Duodenal mucosa (tissue), 2 donors: ENCODE measurements at regions not wholly inside any gene's neighbourhood (a gene's known extent, or its start where the extent isn't known, plus 50 kb on each side); places are given as distances from the start of the nearest gene placed in this dataset.

Experiments used
- H3K27ac ChIP-seq: one replicate; pipeline ENCODE4 v1.7.0; 2013; ENCODE audit warnings: low read depth, low read length
- H3K27me3 ChIP-seq, 2 donors: one replicate each; pipeline ENCODE4 v1.7.0; 2013; ENCODE audit warnings: low read length in 2 of 2, control low read depth in 1 of 2; ENCODE audit not compliant: insufficient read depth in 2 of 2, control insufficient read depth in 1 of 2
- H3K36me3 ChIP-seq, 2 donors: one replicate each; pipeline ENCODE4 v1.7.0; 2013; ENCODE audit warnings: low read length in 2 of 2, control low read depth in 1 of 2; ENCODE audit not compliant: insufficient read depth in 2 of 2, control insufficient read depth in 1 of 2
- H3K4me1 ChIP-seq, 2 donors: one replicate each; pipeline ENCODE4 v1.7.0; 2013; ENCODE audit warnings: low read length in 2 of 2, control low read depth in 1 of 2; ENCODE audit not compliant: insufficient read depth in 2 of 2, control insufficient read depth in 1 of 2
- H3K4me3 ChIP-seq, 2 donors: one replicate each; pipeline ENCODE4 v1.7.0; 2013; ENCODE audit warnings: low read length in 2 of 2, low read depth in 1 of 2
- H3K9ac ChIP-seq, 2 donors: one replicate each; pipeline ENCODE4 v1.7.0; 2013; ENCODE audit warnings: low read length in 2 of 2, low read depth in 1 of 2
- H3K9me3 ChIP-seq, 2 donors: one replicate each; pipeline ENCODE4 v1.7.0; 2013; ENCODE audit warnings: low read length in 2 of 2, control low read depth in 1 of 2; ENCODE audit not compliant: control insufficient read depth in 1 of 2

DNA sequence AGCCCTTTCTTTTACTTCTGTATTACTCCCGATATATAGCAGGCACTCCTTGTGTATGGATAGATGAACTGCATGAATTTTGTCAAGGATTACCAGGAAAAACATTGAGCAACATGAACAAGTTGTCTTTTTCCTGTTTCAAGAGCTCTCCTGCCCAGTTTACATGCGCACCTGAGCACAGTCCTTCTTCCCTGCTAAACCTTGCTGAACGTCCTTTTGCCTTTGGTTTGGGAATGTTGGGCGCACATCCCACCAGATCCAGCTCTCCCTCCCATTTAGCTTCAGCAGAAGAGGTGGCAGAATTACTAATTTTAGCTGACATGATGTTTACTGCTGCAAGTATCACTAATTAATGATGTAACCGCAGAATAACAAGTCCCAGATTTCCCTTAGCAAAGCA, 121.4 kb upstream of the TMCC3 start:
- H3K9me3 ChIP-seq: peaks cover 0 to 4% of the 10 kb centered on the region in 2 donors
- H3K36me3 ChIP-seq: no peaks in the 10 kb centered on the region
- H3K27ac ChIP-seq: no peak overlapping the region
- H3K4me1 ChIP-seq: peaks cover 0 to 6% of the 10 kb centered on the region in 2 donors
- no peaks in the 10 kb centered on the region for H3K27me3 ChIP-seq
- H3K4me3 ChIP-seq: no peak overlapping the region
- no peak overlapping the region for H3K9ac ChIP-seq

DNA sequence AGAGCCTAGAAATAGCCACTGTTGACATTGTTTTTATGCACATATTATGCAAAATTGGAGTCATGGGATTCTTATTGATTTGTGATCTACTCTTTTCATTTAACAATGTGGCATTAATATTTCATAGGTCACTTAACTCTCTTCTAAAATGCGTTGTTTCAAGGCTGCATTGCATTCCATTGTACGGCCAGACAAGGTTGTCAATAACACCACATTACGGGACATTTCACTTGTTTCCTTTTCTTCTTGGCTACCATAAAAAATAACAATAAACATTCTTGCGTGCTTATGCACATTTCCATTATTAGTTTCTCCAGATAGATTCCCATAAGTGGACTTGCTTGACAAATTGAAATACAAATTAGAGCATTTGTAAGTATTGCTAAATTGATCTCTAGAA, 120.8 kb upstream of the TMCC3 start:
- no peak overlapping the region for H3K27ac ChIP-seq
- no peak overlapping the region for H3K4me3 ChIP-seq
- H3K9me3 ChIP-seq: peaks cover 0 to 4% of the 10 kb centered on the region in 2 donors
- no peaks in the 10 kb centered on the region for H3K27me3 ChIP-seq
- peaks cover 0 to 6% of the 10 kb centered on the region in 2 donors for H3K4me1 ChIP-seq
- no peaks in the 10 kb centered on the region for H3K36me3 ChIP-seq
- no peak overlapping the region for H3K9ac ChIP-seq

DNA sequence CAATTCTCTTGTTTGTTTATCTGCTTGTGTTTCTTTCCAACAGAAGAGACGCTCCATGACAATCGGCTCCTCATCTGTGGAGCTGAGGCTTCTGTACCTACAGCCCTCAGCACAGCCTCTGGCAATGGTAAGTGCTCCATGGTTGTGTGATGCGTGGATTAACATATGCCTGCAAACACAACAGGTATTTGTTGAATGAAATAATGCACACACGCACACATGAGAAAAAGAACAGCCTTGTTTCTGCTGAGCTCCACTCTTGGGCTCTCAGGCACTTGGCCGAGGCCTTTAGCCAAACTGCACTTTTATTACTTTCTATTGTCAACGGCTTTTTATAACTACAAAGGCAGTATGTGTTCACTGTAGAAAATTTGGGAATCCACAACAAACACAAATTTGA, 120.4 kb upstream of the TMCC3 start:
- no peaks in the 10 kb centered on the region for H3K36me3 ChIP-seq
- H3K4me3 ChIP-seq: no peak overlapping the region
- H3K4me1 ChIP-seq: peaks cover 0 to 6% of the 10 kb centered on the region in 2 donors
- no peak overlapping the region for H3K27ac ChIP-seq
- H3K27me3 ChIP-seq: no peaks in the 10 kb centered on the region
- H3K9ac ChIP-seq: no peak overlapping the region
- peaks cover 0 to 4% of the 10 kb centered on the region in 2 donors for H3K9me3 ChIP-seq

DNA sequence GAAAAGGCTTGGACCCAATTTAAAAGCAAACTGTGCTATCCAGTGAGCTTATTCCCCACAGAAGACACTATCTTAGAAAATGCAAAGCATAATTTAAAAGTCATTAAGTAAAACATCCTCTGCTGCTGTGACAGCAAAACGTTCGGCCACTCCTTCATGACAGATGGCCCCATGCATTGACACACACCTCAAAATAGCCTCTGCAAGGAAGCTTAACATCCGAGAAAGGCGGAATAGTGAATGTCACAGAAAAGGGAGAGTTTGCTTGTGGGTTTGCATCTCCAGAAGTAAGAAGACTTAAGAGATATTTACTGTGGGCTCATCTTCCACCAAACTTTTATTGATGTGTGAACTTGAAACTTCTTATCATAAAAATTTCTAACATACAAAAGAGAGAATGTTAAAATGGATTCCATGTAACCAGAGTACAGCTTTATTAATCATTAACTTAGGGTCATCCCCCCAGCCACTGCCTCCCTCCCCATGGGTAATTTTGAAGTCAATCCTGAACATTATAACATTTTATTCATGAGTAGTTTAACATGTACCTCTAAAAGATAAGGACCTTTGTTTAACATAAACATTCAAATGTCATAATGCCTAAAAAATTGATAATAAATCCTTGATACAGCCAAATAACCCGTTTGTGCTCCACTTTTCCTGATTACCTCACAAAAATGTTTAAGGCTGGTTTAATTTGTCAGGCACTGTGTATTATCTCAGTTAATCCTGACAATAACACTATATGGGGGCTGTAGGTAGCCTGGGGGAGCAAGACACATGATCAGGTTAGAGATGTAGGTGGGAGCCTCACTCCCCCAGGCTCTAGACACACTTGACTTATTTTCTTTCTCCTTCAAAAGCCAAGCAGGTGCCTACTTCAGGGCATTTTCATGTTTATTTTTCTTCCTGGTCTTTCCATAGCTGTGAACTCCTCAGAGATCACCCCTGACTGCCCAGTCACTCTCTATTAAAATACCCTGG, 119.7 kb upstream of the TMCC3 start:
- no peak overlapping the region for H3K9ac ChIP-seq
- peaks cover 0 to 4% of the 10 kb centered on the region in 2 donors for H3K9me3 ChIP-seq
- no peaks in the 10 kb centered on the region for H3K36me3 ChIP-seq
- no peak overlapping the region for H3K4me3 ChIP-seq
- H3K27me3 ChIP-seq: no peaks in the 10 kb centered on the region
- no peak overlapping the region for H3K27ac ChIP-seq
- H3K4me1 ChIP-seq: peaks cover 0 to 6% of the 10 kb centered on the region in 2 donors

DNA sequence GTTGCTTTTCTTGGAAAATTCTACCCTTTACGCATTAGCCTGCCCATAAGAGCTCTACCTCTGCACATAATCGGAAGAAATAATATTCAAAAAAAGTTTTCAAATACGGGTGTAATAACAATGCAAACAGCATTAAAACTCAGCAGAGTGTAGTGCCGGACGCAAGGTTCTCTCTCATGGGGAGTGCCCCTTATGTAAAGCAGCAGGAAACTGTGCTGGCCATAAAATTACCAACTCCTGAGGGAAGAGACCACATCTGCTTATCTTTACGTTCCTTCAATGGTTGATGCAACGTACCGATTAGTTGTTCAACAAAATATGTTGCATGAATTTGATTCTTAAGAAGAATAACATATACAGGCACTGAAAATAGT, 118.7 kb upstream of the TMCC3 start:
- H3K9ac ChIP-seq: no peak overlapping the region
- H3K4me1 ChIP-seq: peaks cover 0 to 6% of the 10 kb centered on the region in 2 donors
- H3K9me3 ChIP-seq: peaks cover 0 to 4% of the 10 kb centered on the region in 2 donors
- H3K4me3 ChIP-seq: no peak overlapping the region
- H3K36me3 ChIP-seq: no peaks in the 10 kb centered on the region
- H3K27ac ChIP-seq: no peak overlapping the region
- H3K27me3 ChIP-seq: no peaks in the 10 kb centered on the region

DNA sequence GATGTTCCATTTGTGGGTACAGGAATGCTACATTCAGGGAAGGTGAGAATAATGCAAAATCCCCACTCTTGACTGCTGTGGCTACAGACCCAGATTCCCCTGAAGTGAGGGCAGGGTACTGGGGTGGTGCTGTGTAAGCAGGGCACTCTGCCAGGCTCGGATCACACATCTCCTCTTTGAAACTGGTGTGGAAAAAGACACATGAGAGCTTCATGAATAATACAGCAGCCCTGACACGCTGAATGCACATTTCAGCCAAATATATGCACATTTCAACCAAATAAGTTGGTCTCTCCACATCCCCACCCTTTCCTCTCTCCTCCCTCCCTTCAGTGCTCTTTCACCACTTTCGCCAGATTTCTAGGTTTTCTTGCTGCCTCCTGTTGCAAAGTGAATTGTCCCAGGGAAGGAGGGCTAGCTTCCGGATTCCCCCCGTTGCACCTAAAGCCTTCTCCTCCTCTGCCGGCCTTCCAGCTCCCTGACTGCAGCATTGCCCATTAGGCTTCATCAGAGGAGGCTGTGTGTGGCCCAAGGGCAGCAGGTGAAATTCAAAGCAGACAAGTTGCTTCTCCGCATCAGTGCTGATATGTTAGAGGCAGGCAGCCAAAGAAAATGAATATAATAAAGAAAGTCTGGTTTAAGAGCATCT, 118.2 kb upstream of the TMCC3 start:
- Histone ChIP-seq H3K9me3 (no peaks in the 10 kb centered on the region), H3K4me3 (no peak overlapping the region), H3K36me3 (no peaks in the 10 kb centered on the region), H3K27me3 (no peaks in the 10 kb centered on the region), H3K4me1 (peaks cover 0 to 9% of the 10 kb centered on the region in 2 donors), H3K9ac (no peak overlapping the region), H3K27ac (no peak overlapping the region)

GRCh38 chr12:94767956-94768355, 117.6 kb upstream of the TMCC3 start:
- no peaks in the 10 kb centered on the region for H3K27me3 ChIP-seq
- H3K36me3 ChIP-seq: no peaks in the 10 kb centered on the region
- H3K9me3 ChIP-seq: no peaks in the 10 kb centered on the region
- H3K4me1 ChIP-seq: peaks cover 0 to 9% of the 10 kb centered on the region in 2 donors
- no peak overlapping the region for H3K27ac ChIP-seq
- H3K9ac ChIP-seq: no peak overlapping the region
- no peak overlapping the region for H3K4me3 ChIP-seq

GRCh38 chr12:94766397-94766796, 116.0 kb upstream of the TMCC3 start:
- H3K9ac ChIP-seq: no peak overlapping the region
- no peak overlapping the region for H3K4me3 ChIP-seq
- no peaks in the 10 kb centered on the region for H3K36me3 ChIP-seq
- H3K27ac ChIP-seq: no peak overlapping the region
- no peaks in the 10 kb centered on the region for H3K9me3 ChIP-seq
- peaks cover 0 to 9% of the 10 kb centered on the region in 2 donors for H3K4me1 ChIP-seq
- no peaks in the 10 kb centered on the region for H3K27me3 ChIP-seq

DNA sequence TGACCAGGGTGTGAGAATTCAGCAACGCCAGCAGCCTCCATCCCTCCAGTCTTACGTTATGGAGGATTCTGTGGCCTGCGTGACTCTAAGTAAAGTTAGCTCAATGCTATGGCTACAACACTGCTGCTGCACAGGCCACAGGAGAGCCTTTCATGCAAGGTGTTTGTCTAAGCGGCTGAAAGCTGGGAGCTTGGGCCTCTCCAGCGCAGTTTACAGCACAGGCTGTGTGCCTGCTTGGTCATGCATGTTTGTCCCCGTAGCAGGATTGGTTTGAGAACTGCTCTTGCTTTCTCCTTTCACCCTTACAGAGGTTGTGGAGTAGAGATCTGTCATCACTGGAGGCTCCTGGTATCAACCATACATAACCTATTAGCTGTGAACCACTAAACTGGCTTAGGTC, 113.1 kb upstream of the TMCC3 start:
- H3K27me3 ChIP-seq: no peaks in the 10 kb centered on the region
- no peaks in the 10 kb centered on the region for H3K9me3 ChIP-seq
- peaks cover 0 to 4% of the 10 kb centered on the region in 2 donors for H3K4me1 ChIP-seq
- no peaks in the 10 kb centered on the region for H3K36me3 ChIP-seq
- H3K27ac ChIP-seq: no peak overlapping the region
- H3K9ac ChIP-seq: no peak overlapping the region
- H3K4me3 ChIP-seq: no peak overlapping the region

- no peak overlapping the region for H3K4me3 ChIP-seq
- no peak overlapping the region for H3K27ac ChIP-seq
- H3K4me1 ChIP-seq: peaks cover 0 to 3% of the 10 kb centered on the region in 2 donors
- no peaks in the 10 kb centered on the region for H3K36me3 ChIP-seq
- no peak overlapping the region for H3K9ac ChIP-seq
- H3K27me3 ChIP-seq: no peaks in the 10 kb centered on the region
- H3K9me3 ChIP-seq: no peaks in the 10 kb centered on the region
Measured at GRCh38 chr12:94762943-94763342, 112.6 kb upstream of the TMCC3 start.
